ENCODE measurements at regions not wholly inside any gene's neighbourhood (a gene's known extent, or its start where the extent isn't known, plus 50 kb on each side); places are given as distances from the start of the nearest gene placed in this dataset.

GRCh38 chr11:104490182-104490581, 326.2 kb upstream of the PDGFD start:
- in situ Hi-C loops (cut with MboI; ENCODE audit: low pct_unique_long_range_greater_than_20kb in 2 of 9, low sequenced_read_pairs in 9 of 9, unreplicated experiment in 9 of 9), result no loop called here
- no peak for ATAC-seq (replicated peaks in 6 of 8)
- Histone ChIP-seq H3K4me3 (no peak overlapping the region), H3K4me1 (replicated peaks in 1 of 2) (no peaks in the 10 kb centered on the region), H3K27ac (no peak overlapping the region)
- 7 to 90% (median 89%) methylated on average over 1 to 6 of the region's 6 CpGs; no CpG with 5 or more reads in 4 of the 10 experiments for WGBS, 10 experiments

GRCh38 chr11:104488561-104488960, 324.6 kb upstream of the PDGFD start:
- WGBS, 10 experiments, result 0 to 100% (median 68%) methylated on average over 1 to 3 of the region's 3 CpGs; no CpG with 5 or more reads in 1 of the 10 experiments
- in situ Hi-C loops (cut with MboI; ENCODE audit: low pct_unique_long_range_greater_than_20kb in 2 of 9, low sequenced_read_pairs in 9 of 9, unreplicated experiment in 9 of 9), result no loop called here

GRCh38 chr11:104487046-104487806, 323.3 kb upstream of the PDGFD start:
- no peak overlapping the region for H3K4me3 ChIP-seq
- no peak overlapping the region for H3K27ac ChIP-seq
- WGBS, 10 experiments, result 3 to 87% (median 55%) methylated on average over 1 to 4 of the region's 4 CpGs
- in situ Hi-C loops (cut with MboI; ENCODE audit: low pct_unique_long_range_greater_than_20kb in 2 of 9, low sequenced_read_pairs in 9 of 9, unreplicated experiment in 9 of 9), result no loop called here
- no peaks in the 10 kb centered on the region for H3K4me1 ChIP-seq (replicated peaks in 1 of 2)
- peak in 3 of 8 experiments; percentile 53 to 96 (median 93) for ATAC-seq (replicated peaks in 6 of 8)

More at GRCh38 chr11:104488561-104488960, 324.6 kb upstream of the PDGFD start:
- Histone ChIP-seq H3K27ac (no peak overlapping the region), H3K4me3 (no peak overlapping the region), H3K4me1 (replicated peaks in 1 of 2) (no peaks in the 10 kb centered on the region)
- ATAC-seq (replicated peaks in 6 of 8), result no peak

GRCh38 chr11:104484804-104485554, 321.0 kb upstream of the PDGFD start:
- H3K4me3 ChIP-seq, result no peak overlapping the region
- peak in 1 of 8 experiments; percentile 25 for ATAC-seq (replicated peaks in 6 of 8)
- H3K4me1 ChIP-seq (replicated peaks in 1 of 2), result no peaks in the 10 kb centered on the region
- WGBS, 10 experiments, result 17 to 68% (median 57%) methylated on average over 1 to 4 of the region's 4 CpGs
- in situ Hi-C loops (cut with MboI; ENCODE audit: low pct_unique_long_range_greater_than_20kb in 2 of 9, low sequenced_read_pairs in 9 of 9, unreplicated experiment in 9 of 9), result no loop called here
- H3K27ac ChIP-seq, result no peak overlapping the region

GRCh38 chr11:104476898-104477297, 313.0 kb upstream of the PDGFD start:
- WGBS, 10 experiments, result 15 to 100% (median 63%) methylated on average over 1 to 2 of the region's 2 CpGs

GRCh38 chr11:104476454-104476853, 312.5 kb upstream of the PDGFD start:
- no peak for ATAC-seq (replicated peaks in 6 of 8)
- Histone ChIP-seq H3K4me1 (replicated peaks in 1 of 2) (peaks cover 0 to 7% of the 10 kb centered on the region in 2 donors), H3K4me3 (no peak overlapping the region), H3K27ac (no peak overlapping the region)
- in situ Hi-C loops (cut with MboI; ENCODE audit: low pct_unique_long_range_greater_than_20kb in 2 of 9, low sequenced_read_pairs in 9 of 9, unreplicated experiment in 9 of 9), result no loop called here

More at GRCh38 chr11:104476898-104477297, 313.0 kb upstream of the PDGFD start:
- Histone ChIP-seq H3K27ac (no peak overlapping the region), H3K4me3 (no peak overlapping the region), H3K4me1 (replicated peaks in 1 of 2) (peaks cover 0 to 3% of the 10 kb centered on the region in 2 donors)
- ATAC-seq (replicated peaks in 6 of 8), result no peak
- in situ Hi-C loops (cut with MboI; ENCODE audit: low pct_unique_long_range_greater_than_20kb in 2 of 9, low sequenced_read_pairs in 9 of 9, unreplicated experiment in 9 of 9), result no loop called here

GRCh38 chr11:104467404-104467803, 303.5 kb upstream of the PDGFD start:
- H3K27ac ChIP-seq, result no peak overlapping the region
- in situ Hi-C loops (cut with MboI; ENCODE audit: low pct_unique_long_range_greater_than_20kb in 2 of 9, low sequenced_read_pairs in 9 of 9, unreplicated experiment in 9 of 9), result no loop called here

GRCh38 chr11:104465321-104465720, 301.4 kb upstream of the PDGFD start:
- Histone ChIP-seq H3K4me3 (no peak overlapping the region), H3K4me1 (replicated peaks in 1 of 2) (peaks cover 0 to 4% of the 10 kb centered on the region in 2 donors), H3K27ac (no peak overlapping the region)
- no peak for ATAC-seq (replicated peaks in 6 of 8)
- WGBS, 10 experiments, result 0 to 100% (median 54%) methylated on average over 1 of the region's 1 CpG; no CpG with 5 or more reads in 1 of the 10 experiments
- in situ Hi-C loops (cut with MboI; ENCODE audit: low pct_unique_long_range_greater_than_20kb in 2 of 9, low sequenced_read_pairs in 9 of 9, unreplicated experiment in 9 of 9), result no loop called here

More at GRCh38 chr11:104467404-104467803, 303.5 kb upstream of the PDGFD start:
- Histone ChIP-seq H3K4me1 (replicated peaks in 1 of 2) (peaks cover 0 to 14% of the 10 kb centered on the region in 2 donors), H3K4me3 (no peak overlapping the region)
- no peak for ATAC-seq (replicated peaks in 6 of 8)

GRCh38 chr11:104464691-104465090, 300.7 kb upstream of the PDGFD start:
- Histone ChIP-seq H3K27ac (no peak overlapping the region), H3K4me3 (no peak overlapping the region), H3K4me1 (replicated peaks in 1 of 2) (peaks cover 0 to 4% of the 10 kb centered on the region in 2 donors)
- in situ Hi-C loops (cut with MboI; ENCODE audit: low pct_unique_long_range_greater_than_20kb in 2 of 9, low sequenced_read_pairs in 9 of 9, unreplicated experiment in 9 of 9), result no loop called here
- 0 to 100% (median 73%) methylated on average over 1 of the region's 1 CpG; no CpG with 5 or more reads in 2 of the 10 experiments for WGBS, 10 experiments
- no peak for ATAC-seq (replicated peaks in 6 of 8)

- 0 to 100% (median 40%) methylated on average over 1 to 2 of the region's 2 CpGs; no CpG with 5 or more reads in 3 of the 10 experiments for WGBS, 10 experiments
- in situ Hi-C loops (cut with MboI; ENCODE audit: low pct_unique_long_range_greater_than_20kb in 2 of 9, low sequenced_read_pairs in 9 of 9, unreplicated experiment in 9 of 9), result no loop called here
- H3K4me1 ChIP-seq (replicated peaks in 1 of 2), result peaks cover 0 to 4% of the 10 kb centered on the region in 2 donors
- H3K4me3 ChIP-seq, result no peak overlapping the region
- ATAC-seq (replicated peaks in 6 of 8), result peak in 2 of 8 experiments; percentile 92 to 99
- H3K27ac ChIP-seq, result no peak overlapping the region
Measured at GRCh38 chr11:104462341-104462740, 298.4 kb upstream of the PDGFD start.

GRCh38 chr11:104451197-104451893, 287.4 kb upstream of the PDGFD start:
- Histone ChIP-seq H3K4me1 (replicated peaks in 1 of 2) (no peaks in the 10 kb centered on the region), H3K4me3 (no peak overlapping the region), H3K27ac (no peak overlapping the region)
- 42 to 100% (median 98%) methylated on average over 1 to 3 of the region's 4 CpGs for WGBS, 10 experiments
- in situ Hi-C loops (cut with MboI; ENCODE audit: low pct_unique_long_range_greater_than_20kb in 2 of 9, low sequenced_read_pairs in 9 of 9, unreplicated experiment in 9 of 9), result no loop called here
- ATAC-seq (replicated peaks in 6 of 8), result no peak

- in situ Hi-C loops (cut with MboI; ENCODE audit: low pct_unique_long_range_greater_than_20kb in 2 of 9, low sequenced_read_pairs in 9 of 9, unreplicated experiment in 9 of 9), result no loop called here
- ATAC-seq (replicated peaks in 6 of 8), result no peak
- Histone ChIP-seq H3K4me3 (no peak overlapping the region), H3K27ac (no peak overlapping the region), H3K4me1 (replicated peaks in 1 of 2) (no peaks in the 10 kb centered on the region)
Measured at GRCh38 chr11:104443387-104443786, 279.4 kb upstream of the PDGFD start.

- no peak overlapping the region for H3K4me3 ChIP-seq
- no peak for ATAC-seq (replicated peaks in 6 of 8)
- no peaks in the 10 kb centered on the region for H3K4me1 ChIP-seq (replicated peaks in 1 of 2)
- H3K27ac ChIP-seq, result no peak overlapping the region
- in situ Hi-C loops (cut with MboI; ENCODE audit: low pct_unique_long_range_greater_than_20kb in 2 of 9, low sequenced_read_pairs in 9 of 9, unreplicated experiment in 9 of 9), result no loop called here
- WGBS, 10 experiments, result 0 to 100% (median 62%) methylated on average over 1 of the region's 1 CpG; no CpG with 5 or more reads in 2 of the 10 experiments
Measured at GRCh38 chr11:104442321-104442720, 278.4 kb upstream of the PDGFD start.

Data from motor neuron (in vitro differentiated cells).